ENCODE measurements at regions not wholly inside any gene's neighbourhood (a gene's known extent, or its start where the extent isn't known, plus 50 kb on each side); places are given as distances from the start of the nearest gene placed in this dataset.

- TF ChIP-seq EZH2 (IDR thresholded peaks at IDR 0.05; ENCODE audit: borderline replicate concordance, low read length) (no peak), CTCF (IDR thresholded peaks at IDR 0.05; ENCODE audit: low read length) (no peak)
These were observed 149.3 kb downstream of the KLF6 start for GRCh38 chr10:3635697-3636096.
